ENCODE measurements at regions not wholly inside any gene's neighbourhood (a gene's known extent, or its start where the extent isn't known, plus 50 kb on each side); places are given as distances from the start of the nearest gene placed in this dataset.

GRCh38 chr2:2507417-2507997, 176.4 kb upstream of the MYT1L start:
- no peak for TF ChIP-seq CTCF (IDR thresholded peaks at IDR 0.05; ENCODE audit: extremely low read depth, missing control alignments)
- DNase-seq (ENCODE audit: low spot score) = no peak

- no peak for DNase-seq (ENCODE audit: low spot score)
- TF ChIP-seq CTCF (IDR thresholded peaks at IDR 0.05; ENCODE audit: extremely low read depth, missing control alignments) = no peak
These were observed 175.5 kb upstream of the MYT1L start for GRCh38 chr2:2506536-2506935.

- no peak for TF ChIP-seq CTCF (IDR thresholded peaks at IDR 0.05; ENCODE audit: extremely low read depth, missing control alignments)
- no peak for DNase-seq (ENCODE audit: low spot score)
These were observed 174.5 kb upstream of the MYT1L start for GRCh38 chr2:2505604-2506003.

- DNase-seq (ENCODE audit: low spot score) = no peak
- no peak for TF ChIP-seq CTCF (IDR thresholded peaks at IDR 0.05; ENCODE audit: extremely low read depth, missing control alignments)
These were observed 172.9 kb upstream of the MYT1L start for GRCh38 chr2:2503864-2504418.

GRCh38 chr2:2502201-2502549, 171.1 kb upstream of the MYT1L start:
- no peak for DNase-seq (ENCODE audit: low spot score)
- TF ChIP-seq CTCF (IDR thresholded peaks at IDR 0.05; ENCODE audit: extremely low read depth, missing control alignments) = no peak

- TF ChIP-seq CTCF (IDR thresholded peaks at IDR 0.05; ENCODE audit: extremely low read depth, missing control alignments) = no peak
- no peak for DNase-seq (ENCODE audit: low spot score)
These were observed 170.6 kb upstream of the MYT1L start for GRCh38 chr2:2501454-2502200.

GRCh38 chr2:2495606-2496005, 164.5 kb upstream of the MYT1L start:
- no peak for TF ChIP-seq CTCF (IDR thresholded peaks at IDR 0.05; ENCODE audit: extremely low read depth, missing control alignments)
- DNase-seq (ENCODE audit: low spot score) = no peak
